ENCODE measurements at regions not wholly inside any gene's neighbourhood (a gene's known extent, or its start where the extent isn't known, plus 50 kb on each side); places are given as distances from the start of the nearest gene placed in this dataset.

GRCh38 chr15:97615114-97615513 lies 345.4 kb upstream of the ARRDC4 start:
- Histone ChIP-seq H3K4me3 (IDR thresholded peaks at IDR 0.05; ENCODE audit: insufficient read depth, low read depth, low read length) (no peak overlapping the region), H3K9ac (no peak overlapping the region), H3K4me2 (no peak overlapping the region), H3K79me2 (ENCODE audit: insufficient read depth, low read depth) (no peaks in the 10 kb centered on the region), H4K20me1 (ENCODE audit: insufficient read depth) (no peaks in the 10 kb centered on the region), H3K4me1 (ENCODE audit: low read depth, poor library complexity, severe bottlenecking) (no peaks in the 10 kb centered on the region), H3K36me3 (ENCODE audit: insufficient read depth) (no peaks in the 10 kb centered on the region), H3K27me3 (ENCODE audit: insufficient read depth, low read depth) (no peaks in the 10 kb centered on the region), H2AFZ (ENCODE audit: low read depth) (no peak overlapping the region), H3K27ac (no peak overlapping the region)
- TF ChIP-seq, protein P1, sequence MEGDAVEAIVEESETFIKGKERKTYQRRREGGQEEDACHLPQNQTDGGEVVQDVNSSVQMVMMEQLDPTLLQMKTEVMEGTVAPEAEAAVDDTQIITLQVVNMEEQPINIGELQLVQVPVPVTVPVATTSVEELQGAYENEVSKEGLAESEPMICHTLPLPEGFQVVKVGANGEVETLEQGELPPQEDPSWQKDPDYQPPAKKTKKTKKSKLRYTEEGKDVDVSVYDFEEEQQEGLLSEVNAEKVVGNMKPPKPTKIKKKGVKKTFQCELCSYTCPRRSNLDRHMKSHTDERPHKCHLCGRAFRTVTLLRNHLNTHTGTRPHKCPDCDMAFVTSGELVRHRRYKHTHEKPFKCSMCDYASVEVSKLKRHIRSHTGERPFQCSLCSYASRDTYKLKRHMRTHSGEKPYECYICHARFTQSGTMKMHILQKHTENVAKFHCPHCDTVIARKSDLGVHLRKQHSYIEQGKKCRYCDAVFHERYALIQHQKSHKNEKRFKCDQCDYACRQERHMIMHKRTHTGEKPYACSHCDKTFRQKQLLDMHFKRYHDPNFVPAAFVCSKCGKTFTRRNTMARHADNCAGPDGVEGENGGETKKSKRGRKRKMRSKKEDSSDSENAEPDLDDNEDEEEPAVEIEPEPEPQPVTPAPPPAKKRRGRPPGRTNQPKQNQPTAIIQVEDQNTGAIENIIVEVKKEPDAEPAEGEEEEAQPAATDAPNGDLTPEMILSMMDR (conservative IDR thresholded peaks at IDR 0.05; ENCODE audit: low read depth, low read length) = no peak

DNA sequence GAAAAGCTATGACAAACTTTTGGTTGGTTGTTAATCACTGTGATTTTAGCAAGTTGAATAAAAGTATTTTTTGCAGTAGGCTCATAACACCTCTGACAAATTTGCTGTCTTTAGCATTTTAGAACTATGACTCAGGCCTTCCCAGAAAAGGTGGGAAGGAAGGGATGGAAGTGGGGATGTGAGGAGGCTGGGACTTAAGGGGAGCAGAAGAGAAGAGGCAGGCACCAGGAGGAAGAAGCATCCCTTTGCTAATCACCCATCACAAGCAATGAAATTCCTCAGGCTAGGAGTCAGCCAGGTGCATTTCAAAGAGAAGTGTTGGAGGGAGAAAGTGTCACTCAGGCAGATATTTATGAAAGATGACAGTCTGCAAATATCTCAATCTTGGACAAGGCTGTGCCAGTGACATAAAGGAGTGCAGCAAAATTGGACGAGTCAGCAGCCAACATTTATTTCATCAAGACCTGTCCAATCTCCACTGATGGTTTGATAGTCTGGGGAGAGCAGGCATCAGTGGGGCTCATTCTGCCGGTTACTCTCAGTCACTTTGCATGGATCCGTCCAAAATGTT lies 337.3 kb upstream of the ARRDC4 start:
- no peak overlapping the region for H3K27ac ChIP-seq
- H3K4me1 ChIP-seq (ENCODE audit: low read depth, poor library complexity, severe bottlenecking) = no peaks in the 10 kb centered on the region
- TF ChIP-seq, protein P1 (conservative IDR thresholded peaks at IDR 0.05; ENCODE audit: low read depth, low read length) = no peak
- no peaks in the 10 kb centered on the region for H4K20me1 ChIP-seq (ENCODE audit: insufficient read depth)
- no peak overlapping the region for H3K4me2 ChIP-seq
- no peaks in the 10 kb centered on the region for H3K27me3 ChIP-seq (ENCODE audit: insufficient read depth, low read depth)
- no peaks in the 10 kb centered on the region for H3K36me3 ChIP-seq (ENCODE audit: insufficient read depth)
- H2AFZ ChIP-seq (ENCODE audit: low read depth) = no peak overlapping the region
- no peak overlapping the region for H3K4me3 ChIP-seq (IDR thresholded peaks at IDR 0.05; ENCODE audit: insufficient read depth, low read depth, low read length)
- no peak overlapping the region for H3K9ac ChIP-seq
- no peaks in the 10 kb centered on the region for H3K79me2 ChIP-seq (ENCODE audit: insufficient read depth, low read depth)

DNA sequence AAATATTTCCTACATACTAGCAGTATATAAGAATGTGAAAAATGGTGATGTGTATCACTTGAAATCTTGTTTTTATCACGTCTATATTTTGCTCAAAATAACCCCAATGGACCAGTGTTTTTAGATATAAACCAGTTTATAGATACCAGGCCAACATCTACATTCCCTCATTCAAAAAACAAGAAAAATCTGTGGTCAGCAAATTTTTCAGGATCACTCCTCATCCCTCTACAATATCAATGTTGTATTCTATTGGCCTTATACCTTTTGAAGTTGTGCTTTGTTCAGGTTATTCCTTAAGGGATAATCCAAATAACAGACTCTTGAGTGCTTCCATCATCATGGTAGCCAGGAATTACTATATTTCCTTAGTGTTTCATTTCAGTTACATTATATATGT lies 332.9 kb upstream of the ARRDC4 start:
- Histone ChIP-seq H3K27ac (no peak overlapping the region), H3K27me3 (ENCODE audit: insufficient read depth, low read depth) (no peaks in the 10 kb centered on the region), H3K9ac (no peak overlapping the region), H3K36me3 (ENCODE audit: insufficient read depth) (no peaks in the 10 kb centered on the region), H3K79me2 (ENCODE audit: insufficient read depth, low read depth) (no peaks in the 10 kb centered on the region), H2AFZ (ENCODE audit: low read depth) (no peak overlapping the region), H4K20me1 (ENCODE audit: insufficient read depth) (no peaks in the 10 kb centered on the region), H3K4me3 (IDR thresholded peaks at IDR 0.05; ENCODE audit: insufficient read depth, low read depth, low read length) (no peak overlapping the region), H3K4me2 (no peak overlapping the region), H3K4me1 (ENCODE audit: low read depth, poor library complexity, severe bottlenecking) (no peaks in the 10 kb centered on the region)
- TF ChIP-seq, protein P1 (conservative IDR thresholded peaks at IDR 0.05; ENCODE audit: low read depth, low read length) = no peak

DNA sequence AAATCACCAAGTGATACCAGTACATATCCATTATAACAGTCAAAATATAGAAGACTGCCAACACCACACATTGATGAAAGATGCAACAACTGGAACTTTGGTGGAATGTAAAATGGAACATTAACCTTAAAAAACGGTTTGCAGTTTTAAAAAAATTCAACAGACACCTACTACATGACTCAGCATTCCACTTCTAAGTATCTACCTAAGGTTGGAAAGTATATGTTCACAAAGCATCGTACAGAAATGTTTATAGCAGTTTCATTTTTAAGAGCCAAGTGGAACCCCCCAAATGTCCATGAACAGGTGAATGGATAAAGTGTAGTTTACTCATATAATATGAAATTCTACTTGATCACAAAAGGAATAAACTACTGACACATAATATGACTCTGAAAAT lies 314.7 kb upstream of the ARRDC4 start:
- Histone ChIP-seq H3K27ac (no peak overlapping the region), H2AFZ (ENCODE audit: low read depth) (no peak overlapping the region), H3K79me2 (ENCODE audit: insufficient read depth, low read depth) (no peaks in the 10 kb centered on the region), H4K20me1 (ENCODE audit: insufficient read depth) (no peaks in the 10 kb centered on the region), H3K36me3 (ENCODE audit: insufficient read depth) (no peaks in the 10 kb centered on the region), H3K4me3 (IDR thresholded peaks at IDR 0.05; ENCODE audit: insufficient read depth, low read depth, low read length) (no peak overlapping the region), H3K9ac (no peak overlapping the region), H3K4me1 (ENCODE audit: low read depth, poor library complexity, severe bottlenecking) (no peaks in the 10 kb centered on the region), H3K4me2 (no peak overlapping the region), H3K27me3 (ENCODE audit: insufficient read depth, low read depth) (no peaks in the 10 kb centered on the region)
- TF ChIP-seq, protein P1 (conservative IDR thresholded peaks at IDR 0.05; ENCODE audit: low read depth, low read length) = no peak

Data from KMS-11 (cell line).